D341Med (cell line): ENCODE measurements at regions not wholly inside any gene's neighbourhood (a gene's known extent, or its start where the extent isn't known, plus 50 kb on each side); places are given as distances from the start of the nearest gene placed in this dataset.

Source experiments
- DNase-seq: peaks from one replicate; pipeline ENCODE4 v3.0.0; 2012; ENCODE audit warnings: low spot score

GRCh38 chr5:133829786-133830185 lies 138.6 kb downstream of the C5orf15 start:
- DNase-seq: no peak

DNA sequence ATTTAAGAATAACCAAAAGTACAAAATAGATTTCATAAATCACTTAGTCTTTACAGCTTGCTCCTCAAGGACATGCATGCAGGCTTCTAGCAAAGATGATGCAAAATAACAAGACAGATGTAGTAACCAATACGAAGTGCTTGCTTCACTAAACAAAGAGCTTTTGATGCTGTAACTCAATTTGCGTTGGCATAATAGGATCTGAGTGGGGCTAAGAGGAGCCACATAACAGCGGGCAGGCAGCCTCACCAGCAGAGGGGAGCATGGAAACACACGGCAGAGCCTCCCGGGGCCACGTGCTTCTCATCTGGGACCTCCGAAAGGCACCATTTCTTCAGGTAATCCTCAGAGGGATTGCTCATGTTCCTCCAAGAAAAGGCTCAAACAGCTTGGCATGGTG lies 139.7 kb downstream of the C5orf15 start:
- no peak for DNase-seq

DNA sequence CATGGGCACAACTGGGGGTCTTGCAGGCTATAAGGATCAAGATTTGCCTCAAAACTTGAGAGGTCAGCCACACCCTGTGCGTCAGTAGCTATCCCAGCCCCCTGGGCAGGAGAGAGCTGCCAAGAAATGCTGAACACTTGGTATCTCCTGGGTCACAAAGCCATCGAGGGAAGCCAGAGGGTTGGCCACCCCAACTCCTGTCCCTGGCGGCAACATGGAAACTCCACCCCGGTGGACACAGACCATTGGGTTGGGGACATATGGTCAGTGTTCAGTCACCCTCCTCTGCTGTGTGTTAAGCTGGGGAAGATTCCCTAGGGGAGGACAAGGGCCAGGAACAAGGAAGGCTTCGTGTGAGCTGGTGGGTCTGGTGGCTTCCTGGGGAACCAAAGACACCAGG lies 140.6 kb downstream of the C5orf15 start:
- DNase-seq: no peak

GRCh38 chr5:133827011-133827410 lies 141.4 kb downstream of the C5orf15 start:
- no peak for DNase-seq

DNA sequence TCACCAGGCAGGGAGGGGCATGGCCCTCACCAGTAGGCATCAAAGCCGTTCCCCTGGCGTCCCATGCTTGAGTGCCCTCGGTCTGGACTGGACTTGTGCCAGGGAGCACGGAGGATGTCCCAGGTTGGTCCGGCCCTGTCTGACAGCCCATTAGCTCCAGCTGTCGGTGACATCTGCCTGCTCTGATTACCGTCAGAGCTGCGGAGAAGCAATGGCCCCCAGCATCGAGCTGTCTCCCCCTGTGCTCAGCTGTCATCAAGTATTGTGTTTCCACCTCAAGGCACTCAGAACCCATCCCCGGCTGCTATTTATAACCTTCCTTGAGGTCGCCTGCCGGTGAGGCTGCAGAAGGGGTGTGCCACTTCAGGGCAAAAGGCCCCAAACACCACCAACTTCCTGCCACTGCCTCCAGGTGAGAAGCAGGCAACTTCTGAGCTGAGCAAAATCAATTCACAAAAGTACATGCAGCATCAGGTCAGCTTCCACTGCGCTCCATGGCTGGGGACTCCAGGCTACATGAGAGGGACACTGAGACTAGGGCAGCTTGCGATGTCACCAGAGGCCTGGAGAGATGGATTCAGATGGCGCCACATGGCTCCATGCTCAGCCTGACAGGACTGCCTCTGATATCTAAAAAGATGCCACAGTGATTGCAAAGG lies 142.7 kb downstream of the C5orf15 start:
- DNase-seq: no peak

DNA sequence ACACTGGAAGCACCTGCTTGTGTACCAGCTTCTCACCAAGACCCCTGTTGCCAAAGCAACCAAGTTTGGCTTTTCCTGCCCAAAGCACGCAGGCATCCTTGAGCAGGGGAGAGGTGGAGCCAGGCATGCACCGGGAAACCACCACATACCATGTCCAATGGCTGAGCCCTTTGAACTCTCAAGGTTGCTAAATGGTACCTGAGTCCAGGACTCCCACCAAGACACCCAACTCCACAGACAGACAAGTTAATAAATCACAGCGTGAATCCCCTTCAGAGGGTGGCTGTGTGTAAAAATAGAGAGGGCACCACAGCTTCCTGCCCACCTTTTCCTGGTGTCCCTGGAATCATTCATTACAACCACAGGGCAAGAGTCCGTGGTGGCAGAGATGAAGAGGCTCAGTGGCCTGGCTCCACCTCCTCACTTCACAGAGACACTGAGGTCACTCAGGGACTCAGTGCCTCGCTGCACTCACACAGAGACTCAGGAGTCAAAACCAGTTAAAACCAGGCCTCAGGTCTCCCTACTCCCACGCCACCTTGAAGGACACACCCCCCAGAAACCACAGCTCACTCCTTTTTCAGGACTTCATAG lies 143.7 kb downstream of the C5orf15 start:
- no peak for DNase-seq

DNA sequence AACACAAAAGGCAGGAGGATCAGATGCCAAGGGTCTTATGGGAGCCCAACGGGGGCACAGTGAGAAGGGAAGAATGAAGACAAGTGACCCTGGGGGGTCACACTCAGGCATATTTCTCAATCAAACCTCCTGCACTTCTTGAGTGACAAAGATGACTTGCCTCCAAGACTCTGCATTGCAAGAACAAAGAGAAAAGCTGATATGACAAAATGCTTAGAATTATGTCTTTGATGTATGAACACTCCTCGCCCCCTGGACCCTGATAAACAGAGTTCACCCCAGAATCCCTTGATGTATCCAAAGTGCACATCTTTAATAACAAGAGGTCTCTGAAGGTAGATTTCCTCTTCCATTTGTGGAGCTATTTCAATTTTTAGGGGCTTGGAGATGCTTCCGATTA lies 146.5 kb downstream of the C5orf15 start:
- no peak for DNase-seq

- DNase-seq: no peak
Measured at GRCh38 chr5:133821311-133821741, 147.1 kb downstream of the C5orf15 start.

- no peak for DNase-seq
Measured at GRCh38 chr5:133820507-133820906, 147.9 kb downstream of the C5orf15 start.

DNA sequence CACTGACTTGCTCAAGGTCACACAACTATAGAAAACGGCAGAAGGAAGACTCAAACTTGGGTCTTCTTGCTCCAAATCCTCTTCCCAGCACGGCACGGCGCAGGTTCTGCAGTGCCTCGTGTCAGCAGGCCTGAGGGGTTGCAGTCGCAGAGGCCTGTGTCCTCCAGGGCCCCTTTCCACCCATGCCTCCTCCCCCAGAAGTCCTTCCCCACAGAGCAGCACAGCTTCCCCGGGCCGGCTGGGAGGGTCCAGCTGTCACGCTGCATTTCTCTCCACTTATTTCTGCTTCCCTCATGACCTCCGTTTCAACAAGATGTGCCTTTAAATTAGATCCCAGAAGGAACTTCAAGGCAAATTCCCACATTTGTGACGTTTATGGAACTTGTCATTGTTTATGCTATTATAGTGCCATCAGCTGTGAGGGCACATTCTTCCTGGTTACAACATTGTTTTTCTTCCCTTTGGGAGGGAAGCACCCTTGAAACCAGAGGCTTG lies 148.4 kb downstream of the C5orf15 start:
- no peak for DNase-seq

- no peak for DNase-seq
Measured at GRCh38 chr5:133818869-133819600, 149.4 kb downstream of the C5orf15 start.

- DNase-seq: no peak
Measured at GRCh38 chr5:133818031-133818431, 150.4 kb downstream of the C5orf15 start.

DNA sequence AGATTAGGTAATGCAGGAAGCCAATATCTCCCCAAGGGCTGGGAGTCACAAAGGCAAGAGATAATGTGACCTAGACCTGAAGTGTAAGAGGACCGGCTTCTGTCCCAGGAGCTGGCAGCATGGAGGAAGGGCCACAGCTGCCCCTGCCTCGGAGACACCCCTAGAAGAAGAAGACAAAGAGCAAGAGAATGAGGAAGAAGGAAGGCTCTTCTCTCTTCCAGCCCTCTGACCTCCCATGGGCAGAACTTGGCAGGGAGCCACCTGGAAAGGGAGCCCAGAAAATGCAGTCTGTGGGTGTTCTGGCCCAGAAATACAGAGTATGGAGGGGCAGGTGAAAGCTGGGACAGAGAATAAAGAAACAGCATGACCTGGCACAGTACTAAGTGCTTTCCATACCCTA lies 151.0 kb downstream of the C5orf15 start:
- no peak for DNase-seq

GRCh38 chr5:133816791-133817190 lies 151.6 kb downstream of the C5orf15 start:
- DNase-seq: no peak

DNA sequence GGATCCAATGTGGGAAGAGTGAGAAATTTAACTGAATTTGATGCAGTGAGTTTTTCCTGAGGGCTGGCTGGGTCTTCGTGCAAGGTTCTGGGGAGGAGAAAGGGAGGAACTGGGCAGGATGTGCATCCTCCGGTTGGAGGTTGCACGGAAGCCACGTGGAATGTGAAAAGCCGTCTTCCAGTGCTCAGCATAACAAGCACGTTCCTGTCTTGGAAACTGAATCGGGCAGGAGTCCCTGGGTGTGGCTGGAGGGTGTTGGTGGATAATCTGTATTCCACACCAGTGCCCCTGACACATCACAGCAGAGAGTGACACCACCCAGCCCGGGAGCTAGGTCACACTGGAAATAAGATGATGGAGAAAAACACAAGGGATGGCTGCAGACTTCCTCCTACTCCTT lies 154.3 kb downstream of the C5orf15 start:
- no peak for DNase-seq

DNA sequence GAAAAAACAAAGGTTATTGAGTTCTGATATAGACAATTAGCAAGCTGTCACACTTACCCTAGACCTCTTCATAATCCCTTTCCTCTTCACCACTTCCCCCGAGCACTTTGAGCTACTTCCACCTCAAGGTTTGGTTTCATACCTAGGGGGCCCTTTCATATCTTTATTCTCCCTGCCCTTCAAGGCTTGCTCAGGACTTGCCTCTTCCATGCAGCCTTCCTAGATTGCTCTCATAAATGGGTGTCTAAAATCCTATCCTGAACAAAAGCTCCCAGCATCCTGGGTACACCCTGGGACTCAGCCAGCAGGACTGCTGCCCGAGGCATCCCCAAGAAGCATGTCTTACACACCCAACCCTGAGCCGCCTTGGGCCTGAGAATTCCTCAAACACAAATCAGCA lies 157.3 kb downstream of the C5orf15 start:
- DNase-seq: no peak

- DNase-seq: no peak
Measured at GRCh38 chr5:133809801-133810200, 158.6 kb downstream of the C5orf15 start.

DNA sequence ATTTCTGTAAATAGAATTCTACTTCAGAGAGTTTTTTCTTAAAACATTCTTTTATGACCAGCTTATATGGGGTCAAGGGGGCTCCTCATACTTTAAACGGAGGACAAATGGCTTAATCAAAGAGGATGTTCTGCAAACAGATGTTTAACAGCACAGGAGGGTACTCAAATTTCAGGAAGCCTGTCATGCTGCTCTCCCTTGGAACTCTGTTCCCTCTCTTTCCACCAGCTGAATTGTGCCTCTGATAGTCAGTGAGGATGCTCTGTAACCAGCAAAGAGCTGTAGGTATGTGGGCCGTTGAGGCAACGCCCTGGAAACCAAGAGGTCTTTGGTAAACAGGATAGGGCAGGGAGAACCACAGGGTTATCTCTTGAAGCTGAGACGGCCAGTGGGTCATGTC lies 161.1 kb downstream of the C5orf15 start:
- DNase-seq: no peak

DNA sequence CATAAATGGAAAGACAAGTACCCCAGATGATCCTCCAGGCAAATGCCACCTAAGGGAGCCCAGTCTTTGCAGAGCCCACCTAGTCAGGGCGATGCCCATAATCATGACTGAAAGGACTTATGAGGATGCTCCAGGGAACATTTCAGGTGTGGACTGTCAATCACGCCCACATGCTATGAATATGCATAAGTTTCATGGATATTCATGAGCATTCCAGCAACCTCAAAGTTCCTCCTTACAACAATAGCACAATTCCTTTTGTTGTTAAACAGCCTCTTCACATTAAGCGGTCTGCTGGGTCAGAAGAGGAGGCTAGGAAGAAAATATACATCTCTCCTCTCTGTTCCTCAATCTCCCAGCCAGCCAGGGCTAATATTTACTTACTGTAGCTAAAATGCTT lies 161.6 kb downstream of the C5orf15 start:
- DNase-seq: no peak

DNA sequence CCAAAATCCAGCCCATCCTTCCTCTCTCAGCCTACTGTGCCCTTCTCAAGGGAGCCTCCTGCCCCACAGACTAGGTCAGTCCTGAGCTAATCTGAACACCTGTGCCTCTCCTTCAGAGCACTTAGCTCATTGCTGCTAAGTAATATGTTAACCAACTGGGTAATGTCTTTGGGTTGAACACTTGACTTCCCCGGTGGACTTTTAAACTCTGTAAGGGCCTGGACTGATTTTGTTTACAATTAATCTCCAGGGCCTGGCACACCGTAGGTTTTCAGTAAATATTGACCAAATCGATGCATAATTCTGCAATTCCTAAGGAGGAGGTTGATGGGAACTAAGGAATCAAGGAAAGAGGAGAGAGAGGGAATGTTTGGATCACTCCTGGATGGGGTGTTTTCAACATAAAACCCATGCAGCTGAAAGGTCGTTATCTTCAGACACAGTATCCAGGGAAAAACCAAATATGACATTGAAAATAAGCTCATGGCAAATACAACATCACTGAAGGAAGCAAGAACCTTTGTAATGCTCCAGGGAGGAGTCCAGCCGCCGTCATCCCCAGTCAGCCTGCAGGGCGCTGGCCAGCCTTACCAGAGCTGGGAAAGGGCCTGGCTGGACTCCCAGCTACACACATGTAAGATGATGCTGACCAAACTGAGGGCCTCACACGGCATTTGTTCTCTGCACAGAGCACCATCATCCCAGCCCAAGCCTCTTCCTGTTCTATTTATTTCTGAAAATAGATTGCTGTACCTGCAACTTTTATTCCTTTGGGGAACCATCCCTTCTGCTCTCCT lies 166.3 kb downstream of the C5orf15 start:
- DNase-seq: no peak

- no peak for DNase-seq
Measured at GRCh38 chr5:133801431-133801830, 167.0 kb downstream of the C5orf15 start.

- no peak for DNase-seq
Measured at GRCh38 chr5:133799571-133800237, 168.7 kb downstream of the C5orf15 start.
